GDM1 (cell line): ENCODE measurements at regions not wholly inside any gene's neighbourhood (a gene's known extent, or its start where the extent isn't known, plus 50 kb on each side); places are given as distances from the start of the nearest gene placed in this dataset.

Source experiments
- DNase-seq: peaks from one replicate; lab custom pipeline; 2025; lab: John Stamatoyannopoulos, UW

DNA sequence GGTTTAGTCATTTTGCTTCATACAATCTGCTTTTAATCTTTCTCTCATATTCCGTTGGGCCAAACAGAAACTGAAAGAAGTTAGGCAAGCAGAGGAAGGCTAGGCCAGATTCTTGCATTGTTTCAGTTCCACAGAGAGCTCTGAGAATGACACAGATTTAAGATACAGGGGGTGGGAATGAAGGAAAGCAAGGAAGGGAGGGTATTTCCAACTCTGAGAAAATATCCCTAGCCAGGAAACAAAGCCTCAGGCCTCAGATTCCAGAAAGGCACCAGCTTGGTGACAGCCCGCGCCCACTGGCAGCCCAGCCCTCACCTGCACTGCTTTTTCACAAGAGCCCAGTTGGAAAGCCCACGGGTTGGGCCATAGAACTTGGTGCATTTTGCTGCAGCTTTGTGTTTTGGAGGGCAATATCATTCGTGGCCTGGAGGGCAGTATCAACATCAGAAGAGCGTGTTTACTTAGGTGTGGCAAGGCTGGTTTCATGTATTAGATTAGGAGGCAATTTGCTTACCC is 63.5 kb downstream of the ENC1 start:
- no peak for DNase-seq

DNA sequence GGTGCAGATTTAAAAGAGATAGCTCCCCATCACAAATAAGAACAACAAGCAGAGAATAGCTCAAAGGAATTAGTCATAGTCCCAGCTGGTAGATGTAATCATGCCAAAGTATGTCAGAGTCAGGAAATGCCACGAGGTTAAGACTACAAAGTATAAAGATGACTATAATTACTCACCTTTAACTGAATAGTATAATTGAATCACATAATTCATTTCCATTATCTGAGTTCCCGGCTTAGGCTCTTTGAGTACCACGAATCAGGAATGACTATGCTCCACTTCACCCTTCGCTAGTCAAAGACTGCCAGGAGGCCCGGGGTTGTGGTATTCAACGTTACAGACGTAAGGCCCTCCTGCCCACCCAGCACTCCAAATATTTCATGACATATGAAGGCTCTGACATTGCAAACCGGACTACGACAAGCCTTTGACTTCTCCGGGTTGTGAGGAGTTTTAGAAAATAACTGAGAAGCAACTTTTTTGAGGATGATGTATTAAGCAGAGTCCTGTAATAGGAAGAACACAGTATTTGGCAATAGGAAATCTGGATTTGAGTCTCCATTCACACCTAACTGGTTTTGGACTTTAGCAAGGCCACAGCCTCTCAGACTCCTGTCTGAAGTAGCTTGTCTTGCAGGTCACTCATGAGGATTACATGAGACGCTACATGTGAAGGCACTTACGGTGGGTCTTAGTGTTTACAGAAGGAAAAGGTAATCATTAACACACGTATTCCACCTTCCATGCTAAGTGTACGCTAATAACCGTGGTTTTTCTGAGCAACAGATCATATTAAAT is 64.6 kb downstream of the ENC1 start:
- DNase-seq: no peak

DNA sequence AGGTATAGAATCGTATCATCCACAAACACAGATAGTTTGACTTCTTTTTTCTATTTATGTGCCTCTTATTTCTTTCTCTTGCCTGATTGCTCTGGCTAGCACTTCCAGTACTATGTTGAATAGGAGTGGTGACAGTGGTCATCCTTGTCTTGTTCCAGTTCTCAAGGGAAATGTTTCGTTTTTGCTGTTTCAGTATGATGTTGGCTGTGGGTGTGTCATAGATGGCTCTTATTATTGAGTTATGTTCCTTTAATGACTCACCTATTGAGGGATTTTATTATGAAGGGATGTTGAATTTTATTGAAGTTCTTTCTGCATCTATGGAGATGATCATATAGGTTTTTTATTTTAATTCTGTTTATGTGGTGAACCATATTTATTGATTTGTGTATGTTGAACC is 70.3 kb downstream of the ENC1 start:
- no peak for DNase-seq

DNA sequence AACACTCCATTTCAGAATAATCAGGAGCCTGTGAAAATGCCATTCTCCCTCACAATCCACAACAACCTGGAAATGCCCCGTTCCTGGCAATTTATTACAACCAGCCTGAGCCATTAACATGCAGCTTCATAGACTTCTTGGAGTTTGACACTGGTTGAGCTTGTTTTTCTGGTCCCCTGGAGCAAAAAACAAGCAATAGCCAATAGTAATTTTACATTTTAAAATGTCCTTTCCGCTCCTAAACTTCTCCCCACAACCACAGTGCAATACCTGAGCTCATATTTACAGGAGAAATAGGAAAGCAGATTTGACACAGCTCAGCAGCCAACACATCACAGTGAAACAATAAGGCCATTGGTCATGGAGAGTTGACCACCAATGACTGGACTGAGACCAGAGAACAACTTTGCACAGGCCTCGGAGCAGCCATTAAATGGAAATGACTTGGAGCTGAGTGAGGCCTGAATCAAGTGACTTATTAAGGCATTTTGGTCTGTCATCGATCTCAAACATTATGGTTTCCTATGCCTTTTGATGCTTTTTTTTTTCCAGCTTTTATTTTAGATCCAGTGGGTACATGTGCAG is 73.0 kb downstream of the ENC1 start:
- DNase-seq: no peak

DNA sequence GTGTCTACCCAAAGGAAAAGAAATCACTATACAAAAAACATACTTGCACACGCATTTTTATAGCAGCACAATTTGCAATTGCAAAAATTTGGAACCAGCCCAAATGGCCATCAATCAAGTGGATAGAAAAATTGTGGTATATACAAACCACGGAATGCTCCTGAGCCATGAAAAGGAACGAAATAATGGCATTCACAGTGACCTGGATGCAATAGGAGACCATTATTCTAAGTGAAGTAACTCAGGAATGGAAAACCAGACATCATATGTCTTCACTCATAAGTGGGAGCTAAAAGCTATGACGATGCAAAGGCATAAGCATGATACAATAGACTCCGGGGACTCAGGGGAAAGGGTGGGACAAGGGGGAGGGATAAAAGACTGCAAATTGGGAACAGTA is 78.4 kb downstream of the ENC1 start:
- no peak for DNase-seq

DNA sequence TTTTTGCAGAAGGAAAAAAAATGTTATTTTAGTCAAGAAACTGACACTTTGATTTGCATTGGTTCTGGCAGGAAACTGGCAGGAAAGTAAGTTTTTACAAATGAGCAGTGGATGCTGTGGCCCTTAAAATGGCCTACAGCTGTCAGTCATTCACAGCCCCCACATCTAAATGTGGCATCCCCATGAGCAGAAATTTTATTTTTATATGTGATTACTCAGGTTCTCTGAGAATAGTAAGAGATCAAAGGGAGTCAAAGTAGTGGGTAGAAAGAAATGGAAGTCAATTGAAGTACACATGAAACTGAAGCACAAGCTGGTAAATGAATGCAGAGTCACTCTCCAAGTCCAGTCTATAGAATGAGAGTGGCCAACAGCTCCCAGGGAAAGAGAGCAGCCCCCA is 80.3 kb downstream of the ENC1 start:
- DNase-seq: no peak

DNA sequence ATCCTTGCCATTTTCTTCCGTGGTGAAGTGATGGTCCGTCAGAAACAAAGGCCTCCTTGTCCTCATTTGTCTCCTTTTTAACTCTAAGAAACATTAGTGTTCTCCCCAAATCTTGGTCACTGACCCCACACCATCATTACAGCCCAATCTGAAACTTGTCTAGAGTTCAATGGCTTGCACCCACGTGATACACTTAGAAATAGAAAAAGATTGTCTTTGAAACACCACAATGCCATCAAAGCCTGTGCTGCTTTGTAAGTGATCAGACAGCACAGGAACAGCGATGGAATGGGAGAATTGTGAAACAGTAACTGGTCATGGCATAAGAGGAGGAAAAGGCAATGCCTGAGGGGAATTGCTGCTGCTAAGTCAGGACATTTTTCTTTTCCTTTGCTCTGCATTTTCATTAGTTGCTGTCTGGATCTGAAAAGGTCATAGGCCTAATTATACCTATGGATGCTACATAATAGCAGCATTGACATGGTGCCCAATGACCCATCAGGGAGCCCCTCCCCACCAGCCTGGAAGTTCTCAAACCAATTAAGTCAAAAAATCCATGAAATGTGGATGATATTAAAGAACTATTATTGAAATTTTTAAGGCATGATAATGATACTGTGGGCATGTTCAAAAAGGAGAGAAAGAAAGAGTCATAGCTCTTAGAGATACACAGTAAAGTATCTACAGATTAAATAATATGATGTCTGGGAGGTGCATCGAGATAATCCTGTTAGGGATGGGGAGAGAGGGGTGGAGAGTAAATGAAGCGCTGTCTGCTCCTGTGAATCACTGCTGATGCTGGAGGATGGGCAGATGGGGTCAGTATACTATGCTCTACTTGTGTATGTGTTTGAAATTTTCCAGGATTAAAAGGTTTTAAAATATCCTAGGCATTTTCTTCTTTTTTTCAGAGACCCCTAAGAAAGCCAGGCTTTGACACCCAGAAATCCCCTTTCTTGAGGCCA is 83.6 kb downstream of the ENC1 start:
- DNase-seq: no peak

DNA sequence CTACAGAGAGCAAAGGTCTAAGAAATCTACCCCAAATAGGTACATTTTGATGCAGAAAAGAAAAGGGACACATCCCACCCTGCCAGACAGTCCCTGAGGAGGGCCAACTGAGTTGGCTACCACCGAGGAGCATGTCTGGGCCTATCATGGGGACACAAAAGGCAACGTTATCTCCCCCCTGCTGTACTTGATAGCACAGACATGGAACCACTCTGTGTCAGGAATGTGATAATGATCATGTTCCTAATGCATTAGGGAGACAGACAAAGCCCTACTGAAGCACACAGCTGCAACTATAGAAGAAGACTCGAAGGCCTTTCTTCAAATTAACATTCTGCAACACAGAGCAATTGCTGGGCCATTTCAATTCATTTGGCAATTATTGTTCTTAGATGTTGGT is 84.5 kb downstream of the ENC1 start:
- DNase-seq: no peak

DNA sequence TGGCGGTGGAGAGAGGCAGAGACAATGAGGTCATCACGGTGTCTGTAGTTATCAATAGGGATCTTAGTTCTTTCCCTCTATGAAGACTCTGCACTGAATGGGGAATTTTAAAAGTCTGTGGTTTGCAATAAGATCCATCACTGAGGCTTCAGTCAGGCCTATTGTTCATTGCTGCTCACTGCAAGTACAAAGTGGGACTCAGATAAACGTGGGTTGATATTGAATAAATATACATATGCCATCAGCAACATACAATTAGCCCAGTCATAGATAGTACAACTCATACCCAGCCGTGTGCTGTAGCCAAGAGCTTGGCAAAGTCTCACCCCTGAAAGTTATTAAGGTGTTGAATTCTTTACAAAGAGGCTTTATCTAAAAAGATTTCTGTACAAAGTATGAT is 88.4 kb downstream of the ENC1 start:
- DNase-seq: no peak

DNA sequence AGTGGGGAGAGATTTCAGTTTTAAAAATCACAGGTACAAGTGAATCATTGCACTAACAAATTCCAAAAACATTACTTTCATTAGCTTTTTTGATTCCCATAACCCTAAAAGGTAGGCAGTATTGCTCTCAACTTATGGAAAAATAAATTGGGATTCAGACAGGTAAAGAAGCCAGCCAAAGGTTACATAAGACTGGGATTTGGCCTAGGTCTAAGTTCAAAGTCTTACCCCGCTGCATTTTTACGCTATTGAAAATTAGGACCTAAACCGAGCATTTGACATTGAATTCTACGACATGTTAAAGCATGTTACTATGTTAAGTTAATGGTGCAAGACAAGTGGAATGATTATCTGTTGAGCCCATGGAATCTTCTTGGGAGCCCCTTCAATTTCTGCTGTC is 89.6 kb downstream of the ENC1 start:
- DNase-seq: no peak

DNA sequence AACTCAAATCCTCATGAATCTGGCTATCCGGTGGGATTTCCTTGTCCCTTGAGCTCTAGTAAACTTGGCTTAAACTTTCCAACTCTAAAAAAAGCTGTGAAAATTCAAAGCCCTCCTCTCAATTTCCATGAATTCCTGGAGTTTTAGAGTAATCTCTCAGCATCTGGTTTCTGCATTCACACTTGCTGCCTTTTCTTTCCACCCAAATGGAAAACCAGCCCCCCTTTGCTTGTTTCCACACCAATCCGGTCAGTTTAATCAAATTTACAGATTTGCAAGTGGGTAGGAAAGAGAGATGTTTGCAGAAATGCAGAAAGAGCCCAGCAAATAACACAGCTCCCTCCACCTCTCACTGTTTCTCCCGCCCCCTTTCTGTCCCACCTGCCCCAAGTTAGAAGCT is 91.1 kb downstream of the ENC1 start:
- no peak for DNase-seq

DNA sequence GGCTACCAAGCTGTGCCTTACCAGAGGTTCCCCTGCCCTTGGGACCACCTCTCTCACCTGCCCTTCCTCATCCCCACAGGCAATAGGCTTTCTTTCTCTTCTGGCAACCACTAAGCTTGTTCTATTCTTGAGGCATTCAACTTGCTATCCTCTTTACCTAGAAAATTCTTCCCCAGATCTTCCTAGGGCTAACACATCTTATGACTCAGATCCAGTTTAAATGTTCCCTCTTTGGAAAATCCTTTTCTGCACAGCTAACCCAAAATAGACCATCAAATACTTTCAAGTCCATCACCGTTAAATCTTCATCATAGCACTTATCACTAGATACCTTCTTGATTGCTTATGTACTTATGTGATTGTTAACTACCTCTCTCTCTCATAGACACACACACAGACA is 93.7 kb downstream of the ENC1 start:
- DNase-seq: no peak

DNA sequence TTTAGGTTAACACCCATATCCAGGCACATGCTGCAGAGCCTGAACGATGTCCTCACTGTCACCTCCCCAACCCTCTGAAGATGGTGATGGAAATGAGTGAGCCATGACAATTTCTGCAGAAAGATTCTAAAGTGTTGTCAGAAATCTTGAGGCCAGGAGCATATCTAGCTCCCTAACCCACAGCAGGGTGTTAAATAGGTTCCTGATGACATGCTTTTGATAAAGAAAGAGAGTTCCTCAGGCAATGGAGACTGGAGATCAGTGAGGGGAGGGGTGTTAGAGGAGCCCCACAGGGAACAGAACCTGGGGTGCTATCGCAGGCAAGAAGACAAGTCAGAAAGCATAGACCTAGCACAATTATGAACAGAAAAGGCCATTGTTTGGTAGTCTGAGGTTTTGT is 95.7 kb downstream of the ENC1 start:
- DNase-seq: no peak

DNA sequence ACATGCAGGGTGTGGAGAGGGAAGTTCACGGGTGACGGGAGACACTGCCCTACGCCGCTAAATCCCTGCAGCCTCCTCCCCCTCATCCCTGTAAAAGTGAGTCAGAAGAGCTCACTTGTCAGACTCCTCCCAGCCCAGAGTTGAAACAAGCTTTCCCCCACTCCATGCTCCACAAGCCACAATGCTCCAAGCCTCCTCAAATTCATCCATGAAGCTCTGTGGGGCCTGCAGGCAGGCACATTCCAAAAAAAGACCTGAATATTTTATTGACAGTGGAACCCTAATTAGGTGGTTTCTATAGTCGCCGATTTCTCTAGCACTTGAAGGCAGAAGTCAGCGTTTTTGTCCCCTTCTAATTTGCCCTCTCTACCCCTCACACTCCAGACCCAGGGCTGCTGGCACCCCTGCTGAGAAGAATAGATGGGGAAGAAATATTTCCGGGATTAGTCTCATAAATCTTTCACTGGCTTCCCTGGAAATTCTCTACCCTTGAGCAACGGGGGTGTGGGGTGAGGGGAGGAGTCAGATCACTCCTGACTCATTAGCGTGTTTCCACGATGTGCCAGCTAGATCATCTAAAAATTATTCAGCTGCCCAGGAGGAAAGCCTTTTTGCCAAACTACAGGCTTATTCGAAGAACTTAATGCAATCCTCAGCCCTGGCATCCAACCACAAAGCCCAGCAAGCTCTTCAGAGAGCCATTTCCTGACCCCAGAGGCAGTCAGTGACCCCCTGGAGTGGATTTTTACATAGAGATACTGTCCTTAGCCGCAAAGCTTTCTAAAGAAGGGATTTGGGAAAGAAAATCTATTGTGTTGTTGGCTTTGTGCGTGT is 97.1 kb downstream of the ENC1 start:
- DNase-seq: no peak

DNA sequence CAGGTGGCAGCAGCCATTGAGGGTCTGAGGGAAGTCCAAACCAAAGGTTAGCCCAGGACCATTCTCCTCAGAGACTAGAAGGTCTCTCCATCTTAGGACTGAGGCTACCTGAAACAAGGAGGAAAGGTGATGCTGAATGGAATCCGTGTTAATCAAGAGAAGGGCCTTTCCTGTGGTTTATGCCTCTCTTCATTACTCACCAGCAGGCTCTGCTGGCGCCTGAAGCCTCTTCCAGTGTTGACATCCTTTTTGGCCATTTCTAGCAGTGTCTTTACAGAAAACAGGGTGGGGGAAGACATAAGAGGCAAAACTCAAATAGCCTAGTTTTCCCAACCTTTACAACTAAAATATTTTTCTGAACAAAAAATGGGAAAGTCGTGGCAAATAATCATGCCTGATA is 98.0 kb downstream of the ENC1 start:
- no peak for DNase-seq

DNA sequence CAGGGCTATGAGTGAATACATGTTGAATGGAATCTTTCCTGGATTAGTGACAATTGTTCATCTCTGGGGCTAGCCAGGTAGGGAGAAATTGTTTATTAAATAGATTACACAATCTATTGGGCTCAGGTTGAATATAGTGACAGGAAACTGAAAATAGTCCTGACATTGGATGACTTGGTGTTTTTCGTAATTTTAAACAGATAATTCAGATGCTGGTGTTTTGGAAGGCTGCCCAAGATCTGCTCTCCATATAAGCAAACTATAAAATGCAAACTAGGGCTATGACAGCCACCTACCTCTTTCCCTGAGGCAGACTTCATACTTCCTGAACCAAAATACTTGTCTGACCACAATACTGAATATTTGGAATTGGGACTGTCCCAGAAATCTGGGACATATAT is 99.1 kb downstream of the ENC1 start:
- no peak for DNase-seq

DNA sequence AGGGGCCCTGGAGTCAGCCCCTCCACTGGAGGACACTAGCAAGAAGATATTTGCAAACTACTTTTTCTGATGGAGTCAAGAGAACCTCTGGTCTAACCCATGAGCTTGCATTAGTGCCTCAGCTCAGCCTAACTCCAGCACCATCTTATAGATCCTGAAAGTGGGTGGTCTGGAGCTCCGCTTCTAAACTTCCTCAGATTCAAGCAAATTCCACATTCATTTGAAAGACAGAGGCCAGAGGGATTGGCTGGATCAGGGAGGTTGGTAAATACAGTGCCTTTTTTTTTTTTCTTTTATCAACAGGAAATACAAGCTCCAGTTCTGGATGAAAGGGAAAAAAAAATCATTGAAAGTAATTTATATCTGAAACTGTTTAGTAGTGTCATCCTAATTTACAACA is 99.9 kb downstream of the ENC1 start:
- DNase-seq: no peak

DNA sequence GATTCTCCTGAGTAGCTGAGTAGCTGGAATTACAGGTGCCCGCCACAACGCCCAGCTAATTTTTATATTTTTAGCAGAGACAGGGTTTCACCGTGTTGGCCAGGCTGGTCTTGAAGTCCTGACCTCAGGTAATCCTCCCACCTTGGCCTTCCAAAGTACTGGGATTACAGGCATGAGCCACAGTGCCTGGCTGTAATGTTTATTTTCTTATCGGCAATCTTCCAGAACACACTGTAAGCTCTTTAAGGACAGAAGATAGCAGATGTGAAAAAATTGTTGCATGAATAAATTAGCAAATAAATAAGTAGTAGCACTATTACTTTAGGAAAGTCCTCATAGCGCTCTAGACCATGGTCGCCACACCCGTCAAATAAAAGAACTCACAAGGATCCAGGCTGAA is 100.5 kb downstream of the ENC1 start:
- DNase-seq: no peak

DNA sequence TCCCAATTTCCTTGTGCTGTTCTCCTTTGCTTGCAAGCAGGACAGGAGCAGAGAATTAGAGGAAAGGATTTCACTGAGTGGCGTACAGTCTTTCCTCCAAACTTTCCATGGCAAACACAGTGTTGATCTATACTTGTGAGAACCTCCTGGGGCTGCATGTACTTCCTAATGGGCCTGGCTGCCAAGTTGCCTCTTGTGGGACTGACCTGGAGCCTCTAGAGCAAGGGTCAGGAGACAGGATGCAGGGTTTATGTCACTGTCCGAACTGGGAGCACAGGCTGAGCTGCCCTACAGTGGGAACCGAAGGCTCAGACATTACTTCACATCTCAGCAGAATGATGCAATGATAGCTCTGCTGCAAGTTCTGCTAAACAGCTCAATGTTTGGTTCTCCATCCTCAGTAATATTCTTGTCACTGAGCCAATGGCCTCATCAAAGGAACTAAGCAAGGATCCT is 102.3 kb downstream of the ENC1 start:
- no peak for DNase-seq

DNA sequence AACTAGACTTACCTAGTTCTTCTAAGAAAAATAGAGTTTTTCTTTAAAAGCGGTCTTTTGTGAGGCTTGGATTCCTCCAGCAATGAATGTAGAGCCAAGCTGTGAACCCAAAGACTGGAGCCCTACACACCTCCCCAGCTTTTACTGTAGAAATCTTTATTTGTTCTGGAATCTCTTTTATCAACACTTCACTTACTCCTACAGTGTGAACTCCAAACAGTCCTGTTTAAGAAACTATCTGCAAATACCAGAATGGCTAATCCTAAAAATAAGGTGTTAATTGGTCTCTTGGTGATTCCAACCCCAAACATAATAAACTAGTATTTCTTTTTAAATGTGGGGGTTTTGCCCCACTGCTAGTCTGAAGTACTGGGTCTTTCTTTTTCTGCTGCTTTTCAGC is 103.9 kb downstream of the ENC1 start:
- DNase-seq: no peak

DNA sequence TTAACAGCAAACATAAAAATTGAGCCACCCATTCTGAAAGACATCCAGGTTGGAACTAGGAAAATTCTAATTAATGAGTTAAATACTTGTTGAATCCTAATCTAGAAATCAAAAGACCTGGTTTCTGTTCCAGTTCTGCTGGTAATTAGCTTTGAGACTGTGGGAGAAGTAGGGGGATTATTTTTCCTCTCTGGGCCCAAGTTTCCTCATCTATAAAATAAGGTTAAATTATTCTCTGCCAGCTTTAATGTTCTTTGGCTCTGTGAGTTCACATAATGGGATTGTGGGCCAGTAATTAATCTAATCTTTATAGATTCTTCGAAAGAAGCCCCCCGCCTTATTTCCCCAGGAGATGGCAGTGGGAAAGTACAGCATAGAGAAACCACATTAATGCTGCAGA is 104.6 kb downstream of the ENC1 start:
- DNase-seq: no peak
